ENCODE measurements at regions not wholly inside any gene's neighbourhood (a gene's known extent, or its start where the extent isn't known, plus 50 kb on each side); places are given as distances from the start of the nearest gene placed in this dataset.

- WGBS (ENCODE audit: insufficient coverage): 42% methylated on average over 54 of the region's 72 CpGs
- ATAC-seq (ENCODE audit: low read depth): no peak
- intact Hi-C loops (cut with micrococcal nuclease): no loop called here
- no peak overlapping the region for H3K4me3 ChIP-seq (ENCODE audit: control extremely low read depth in 1 of 5, extremely low read depth in 1 of 5, insufficient read depth in 1 of 5, low read depth in 2 of 5, low read length in 4 of 5)
- H3K4me2 ChIP-seq (replicated peaks; ENCODE audit: low read depth, low read length, poor library complexity, severe bottlenecking): peak overlapping the region; percentile 47
- DNase-seq: no peak
- H3K9ac ChIP-seq (ENCODE audit: low read length): no peak overlapping the region
- no peaks in the 10 kb centered on the region for H4K20me1 ChIP-seq (ENCODE audit: control insufficient read depth, insufficient read depth, low read length, poor library complexity, severe bottlenecking)
- Mint-ChIP-seq H3K9me3 (ENCODE audit: insufficient read depth) (no peaks in the 10 kb centered on the region), H3K27me3 (peaks cover 14% of the 10 kb centered on the region), H3K4me1 (peaks cover 6% of the 10 kb centered on the region), H3K4me3 (peak overlapping the region; percentile 61), H3K27ac (no peak overlapping the region)
- H3K36me3 ChIP-seq (replicated peaks in 1 of 2; ENCODE audit: control extremely low read depth in 1 of 2, control insufficient read depth in 1 of 2, extremely low read depth in 1 of 2, insufficient read depth in 2 of 2, low read length in 1 of 2): no peaks in the 10 kb centered on the region
- ChIA-PET POLR2A (no interaction called here), CTCF (no interaction called here)
- H3K27ac ChIP-seq (ENCODE audit: low read length in 2 of 2): no peak overlapping the region
- H3K9me3 ChIP-seq (ENCODE audit: control extremely low read depth in 1 of 3, control insufficient read depth in 2 of 3, insufficient read depth in 1 of 3, low read length in 2 of 3): no peaks in the 10 kb centered on the region
- no peaks in the 10 kb centered on the region for H3K79me2 ChIP-seq (ENCODE audit: control insufficient read depth, insufficient read depth, low read length)
- H3K4me1 ChIP-seq (ENCODE audit: control insufficient read depth in 2 of 2, insufficient read depth in 2 of 2, low read length in 2 of 2): peaks cover 0 to 4% of the 10 kb centered on the region in 2 donors
- H3K27me3 ChIP-seq (replicated peaks in 1 of 4; ENCODE audit: control extremely low read depth in 1 of 4, control insufficient read depth in 3 of 4, insufficient read depth in 4 of 4, low read length in 3 of 4): peaks cover 0 to 6% (median 0%) of the 10 kb centered on the region in 4 experiments
- TF ChIP-seq EZH2 (IDR thresholded peaks at IDR 0.05; ENCODE audit: borderline replicate concordance, insufficient read depth, low read depth, low read length, poor library complexity, severe bottlenecking) (no peak), CTCF (IDR thresholded peaks at IDR 0.05) (no peak)
- no peak overlapping the region for H2AFZ ChIP-seq (ENCODE audit: insufficient read depth, low read depth, low read length, poor library complexity, severe bottlenecking)
Measured at GRCh38 chr19:5228932-5229777, 111.5 kb downstream of the PTPRS start.

GRCh38 chr19:5228490-5228889, 112.1 kb downstream of the PTPRS start:
- peaks cover 6% of the 10 kb centered on the region for H3K4me1 Mint-ChIP-seq
- no peak for ATAC-seq (ENCODE audit: low read depth)
- intact Hi-C loops (cut with micrococcal nuclease): no loop called here

More at GRCh38 chr19:5228490-5228889, 112.1 kb downstream of the PTPRS start:
- Histone ChIP-seq H3K4me2 (replicated peaks; ENCODE audit: low read depth, low read length, poor library complexity, severe bottlenecking) (no peak overlapping the region), H3K4me3 (ENCODE audit: control extremely low read depth in 1 of 5, extremely low read depth in 1 of 5, insufficient read depth in 1 of 5, low read depth in 2 of 5, low read length in 4 of 5) (no peak overlapping the region), H4K20me1 (ENCODE audit: control insufficient read depth, insufficient read depth, low read length, poor library complexity, severe bottlenecking) (no peaks in the 10 kb centered on the region), H3K4me1 (ENCODE audit: control insufficient read depth in 2 of 2, insufficient read depth in 2 of 2, low read length in 2 of 2) (peaks cover 0 to 4% of the 10 kb centered on the region in 2 donors), H3K9me3 (ENCODE audit: control extremely low read depth in 1 of 3, control insufficient read depth in 2 of 3, insufficient read depth in 1 of 3, low read length in 2 of 3) (no peaks in the 10 kb centered on the region), H2AFZ (ENCODE audit: insufficient read depth, low read depth, low read length, poor library complexity, severe bottlenecking) (no peak overlapping the region), H3K9ac (ENCODE audit: low read length) (no peak overlapping the region), H3K27me3 (replicated peaks in 1 of 4; ENCODE audit: control extremely low read depth in 1 of 4, control insufficient read depth in 3 of 4, insufficient read depth in 4 of 4, low read length in 3 of 4) (peaks cover 0 to 6% (median 0%) of the 10 kb centered on the region in 4 experiments), H3K79me2 (ENCODE audit: control insufficient read depth, insufficient read depth, low read length) (no peaks in the 10 kb centered on the region), H3K36me3 (replicated peaks in 1 of 2; ENCODE audit: control extremely low read depth in 1 of 2, control insufficient read depth in 1 of 2, extremely low read depth in 1 of 2, insufficient read depth in 2 of 2, low read length in 1 of 2) (no peaks in the 10 kb centered on the region), H3K27ac (ENCODE audit: low read length in 2 of 2) (no peak overlapping the region)
- Mint-ChIP-seq H3K4me3 (peak overlapping the region; percentile 61), H3K27ac (no peak overlapping the region), H3K9me3 (ENCODE audit: insufficient read depth) (no peaks in the 10 kb centered on the region), H3K27me3 (peaks cover 14% of the 10 kb centered on the region)
- POLR2A ChIA-PET: no interaction called here
- DNase-seq: no peak
- CTCF ChIA-PET: no interaction called here
- no peak for TF ChIP-seq CTCF (IDR thresholded peaks at IDR 0.05)
- no CpG with 5 or more reads among the region's 6 CpGs for WGBS (ENCODE audit: insufficient coverage)
